Fibroblast of lung (primary cell): ENCODE measurements at regions not wholly inside any gene's neighbourhood (a gene's known extent, or its start where the extent isn't known, plus 50 kb on each side); places are given as distances from the start of the nearest gene placed in this dataset.

Source experiments
- DNase-seq, 2 donors: peaks; one replicate each; pipeline versions ENCODE4 v3.0.0 to v3.0.0-alpha.2; 2010; ENCODE audit warnings: low read depth in 2 of 2
- H2AFZ ChIP-seq: 2 replicates; pipeline ENCODE4 v1.5.1; 2012; ENCODE audit warnings: low read length, control low read depth, inconsistent platforms
- H3K27ac ChIP-seq: 2 replicates; pipeline ENCODE4 v1.5.1; 2011; ENCODE audit warnings: low read length, control low read depth; ENCODE audit not compliant: insufficient read depth
- H3K27me3 ChIP-seq: 2 replicates; pipeline ENCODE4 v1.5.1; 2011; ENCODE audit warnings: mild to moderate bottlenecking, low read length; ENCODE audit not compliant: control insufficient read depth, insufficient read depth
- H3K36me3 ChIP-seq: 2 replicates; pipeline ENCODE4 v1.5.1; 2011; ENCODE audit warnings: low read length; ENCODE audit not compliant: control insufficient read depth, insufficient read depth
- H3K4me1 ChIP-seq: 2 replicates; pipeline ENCODE4 v1.5.1; 2011; ENCODE audit warnings: low read length; ENCODE audit not compliant: control insufficient read depth, insufficient read depth; ENCODE audit errors: extremely low read depth
- H3K4me2 ChIP-seq: 2 replicates; pipeline ENCODE4 v1.5.1; 2011; ENCODE audit warnings: low read length, control low read depth; ENCODE audit not compliant: insufficient read depth; ENCODE audit errors: extremely low read depth
- H3K4me3 ChIP-seq, 4 experiments: fragments of 200-600 bp in 1 of 4; sonication (generic) in 1 of 4; replicated peaks in 1 of 4; 2 replicates each; pipeline ENCODE4 v1.5.1; 2011 to 2016; ENCODE audit warnings: low read length in 4 of 4, low read depth in 3 of 4, mild to moderate bottlenecking in 3 of 4, control low read depth in 2 of 4, inconsistent platforms in 1 of 4, mixed read lengths in 1 of 4; ENCODE audit not compliant: insufficient read depth in 1 of 4; ENCODE audit errors: control extremely low read depth in 1 of 4
- H3K79me2 ChIP-seq: 2 replicates; pipeline ENCODE4 v1.5.1; 2012; ENCODE audit warnings: mild to moderate bottlenecking, low read length, inconsistent platforms; ENCODE audit not compliant: control insufficient read depth, insufficient read depth
- H3K9ac ChIP-seq: 2 replicates; pipeline ENCODE4 v1.5.1; 2011; ENCODE audit warnings: mild to moderate bottlenecking, low read length, control low read depth; ENCODE audit not compliant: insufficient read depth
- H3K9me3 ChIP-seq: 2 replicates; pipeline ENCODE4 v1.5.1; 2012; ENCODE audit warnings: low read depth, low read length; ENCODE audit not compliant: control insufficient read depth, insufficient read depth
- H4K20me1 ChIP-seq: 2 replicates; pipeline ENCODE4 v1.5.1; 2011; ENCODE audit warnings: low read length; ENCODE audit not compliant: control insufficient read depth, insufficient read depth; ENCODE audit errors: extremely low read depth
- CTCF ChIP-seq, 2 donors: IDR thresholded peaks in 1 of 2; conservative IDR thresholded peaks in 1 of 2; 1 replicate in 1 of 2; 2 replicates in 1 of 2; pipeline ENCODE4 v1.5.1; 2011 to 2012; ENCODE audit warnings: low read length in 2 of 2, control low read depth in 1 of 2, inconsistent platforms in 1 of 2, low read depth in 1 of 2, mild to moderate bottlenecking in 1 of 2
- EZH2 ChIP-seq: IDR thresholded peaks from 2 replicates; pipeline ENCODE4 v1.5.1; 2012; ENCODE audit warnings: low read length, control low read depth, mild to moderate bottlenecking; ENCODE audit errors: missing control alignments

GRCh38 chr2:59569124-59569523 lies 984.3 kb downstream of the BCL11A start:
- Histone ChIP-seq H3K4me2 (no peak overlapping the region), H3K9me3 (no peaks in the 10 kb centered on the region), H3K36me3 (no peaks in the 10 kb centered on the region), H3K27ac (no peak overlapping the region), H3K27me3 (no peaks in the 10 kb centered on the region), H3K9ac (no peak overlapping the region), H3K79me2 (no peaks in the 10 kb centered on the region), H4K20me1 (no peaks in the 10 kb centered on the region), H3K4me3 (no peak overlapping the region), H3K4me1 (no peaks in the 10 kb centered on the region), H2AFZ (no peak overlapping the region)
- no peak for DNase-seq
- no peak for TF ChIP-seq EZH2
- no peak for TF ChIP-seq CTCF (conservative IDR thresholded peaks at IDR 0.05 in 1 of 2, IDR thresholded peaks at IDR 0.05 in 1 of 2; ENCODE audit: low read depth in 1 of 2, low read length in 2 of 2)

GRCh38 chr2:59568461-59568860 lies 985.0 kb downstream of the BCL11A start:
- Histone ChIP-seq H3K4me3 (no peak overlapping the region), H3K9me3 (no peaks in the 10 kb centered on the region), H3K9ac (no peak overlapping the region), H4K20me1 (no peaks in the 10 kb centered on the region), H3K4me1 (no peaks in the 10 kb centered on the region), H3K27ac (no peak overlapping the region), H2AFZ (no peak overlapping the region), H3K36me3 (no peaks in the 10 kb centered on the region), H3K4me2 (no peak overlapping the region), H3K27me3 (no peaks in the 10 kb centered on the region), H3K79me2 (no peaks in the 10 kb centered on the region)
- DNase-seq, result no peak
- TF ChIP-seq CTCF (conservative IDR thresholded peaks at IDR 0.05 in 1 of 2, IDR thresholded peaks at IDR 0.05 in 1 of 2; ENCODE audit: low read depth in 1 of 2, low read length in 2 of 2) (no peak), EZH2 (no peak)

GRCh38 chr2:59567151-59567550 lies 986.3 kb downstream of the BCL11A start:
- DNase-seq, result no peak
- H3K79me2 ChIP-seq, result no peaks in the 10 kb centered on the region
- no peaks in the 10 kb centered on the region for H3K36me3 ChIP-seq
- H3K27ac ChIP-seq, result no peak overlapping the region
- no peaks in the 10 kb centered on the region for H3K4me1 ChIP-seq
- H4K20me1 ChIP-seq, result no peaks in the 10 kb centered on the region
- H3K9ac ChIP-seq, result no peak overlapping the region
- H3K9me3 ChIP-seq, result no peaks in the 10 kb centered on the region
- H2AFZ ChIP-seq, result no peak overlapping the region
- H3K4me3 ChIP-seq, result no peak overlapping the region
- no peak for TF ChIP-seq EZH2
- TF ChIP-seq CTCF (conservative IDR thresholded peaks at IDR 0.05 in 1 of 2, IDR thresholded peaks at IDR 0.05 in 1 of 2; ENCODE audit: low read depth in 1 of 2, low read length in 2 of 2), result no peak
- H3K4me2 ChIP-seq, result no peak overlapping the region
- H3K27me3 ChIP-seq, result no peaks in the 10 kb centered on the region
